DND-41 (cell line): ENCODE measurements at regions not wholly inside any gene's neighbourhood (a gene's known extent, or its start where the extent isn't known, plus 50 kb on each side); places are given as distances from the start of the nearest gene placed in this dataset.

Experiments
- EZH2 ChIP-seq: IDR thresholded peaks from 3 replicates; pipeline ENCODE4 v1.6.1; 2012; ENCODE audit warnings: borderline replicate concordance, low read depth, mild to moderate bottlenecking, moderate library complexity, low read length, inconsistent platforms; ENCODE audit not compliant: severe bottlenecking
- TF ChIP-seq, protein P1 (sequence below): IDR thresholded peaks from 2 replicates; pipeline ENCODE4 v1.5.1; 2012; ENCODE audit warnings: borderline replicate concordance, low read length, moderate library complexity, mild to moderate bottlenecking; ENCODE audit not compliant: poor library complexity, severe bottlenecking; ENCODE audit errors: extremely low read depth

- TF ChIP-seq, protein P1, sequence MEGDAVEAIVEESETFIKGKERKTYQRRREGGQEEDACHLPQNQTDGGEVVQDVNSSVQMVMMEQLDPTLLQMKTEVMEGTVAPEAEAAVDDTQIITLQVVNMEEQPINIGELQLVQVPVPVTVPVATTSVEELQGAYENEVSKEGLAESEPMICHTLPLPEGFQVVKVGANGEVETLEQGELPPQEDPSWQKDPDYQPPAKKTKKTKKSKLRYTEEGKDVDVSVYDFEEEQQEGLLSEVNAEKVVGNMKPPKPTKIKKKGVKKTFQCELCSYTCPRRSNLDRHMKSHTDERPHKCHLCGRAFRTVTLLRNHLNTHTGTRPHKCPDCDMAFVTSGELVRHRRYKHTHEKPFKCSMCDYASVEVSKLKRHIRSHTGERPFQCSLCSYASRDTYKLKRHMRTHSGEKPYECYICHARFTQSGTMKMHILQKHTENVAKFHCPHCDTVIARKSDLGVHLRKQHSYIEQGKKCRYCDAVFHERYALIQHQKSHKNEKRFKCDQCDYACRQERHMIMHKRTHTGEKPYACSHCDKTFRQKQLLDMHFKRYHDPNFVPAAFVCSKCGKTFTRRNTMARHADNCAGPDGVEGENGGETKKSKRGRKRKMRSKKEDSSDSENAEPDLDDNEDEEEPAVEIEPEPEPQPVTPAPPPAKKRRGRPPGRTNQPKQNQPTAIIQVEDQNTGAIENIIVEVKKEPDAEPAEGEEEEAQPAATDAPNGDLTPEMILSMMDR, result no peak
- TF ChIP-seq EZH2, result no peak
These were observed 114.0 kb downstream of the BEGAIN start for GRCh38 chr14:100473249-100473648.
